IPS-20b (cell line): ENCODE measurements at regions not wholly inside any gene's neighbourhood (a gene's known extent, or its start where the extent isn't known, plus 50 kb on each side); places are given as distances from the start of the nearest gene placed in this dataset.
"Not testable (repeated sequence)": the region's sequence is repeated elsewhere in the genome, so short reads cannot be mapped to it uniquely, and the experiment has no call there.

Source experiments
- H3K27ac ChIP-seq: one replicate; pipeline ENCODE4 v1.5.1; 2013; ENCODE audit warnings: low read length
- H3K27me3 ChIP-seq: 2 replicates; pipeline ENCODE4 v1.6.1; 2013; ENCODE audit warnings: mild to moderate bottlenecking, low read length, inconsistent platforms; ENCODE audit not compliant: insufficient read depth
- H3K36me3 ChIP-seq: 2 replicates; pipeline ENCODE4 v1.6.1; 2013; ENCODE audit warnings: low read depth, mild to moderate bottlenecking, inconsistent platforms, low read length, moderate library complexity; ENCODE audit not compliant: insufficient read depth
- H3K4me1 ChIP-seq: 2 replicates; pipeline ENCODE4 v1.6.1; 2013; ENCODE audit warnings: mild to moderate bottlenecking, control low read depth, inconsistent platforms, low read length, moderate library complexity; ENCODE audit not compliant: insufficient read depth
- H3K4me3 ChIP-seq: 2 replicates; pipeline ENCODE4 v1.5.1; 2013; ENCODE audit warnings: mild to moderate bottlenecking, low read length, inconsistent platforms
- H3K9ac ChIP-seq: 2 replicates; pipeline ENCODE4 v1.6.1; 2013; ENCODE audit warnings: low read depth, mild to moderate bottlenecking, inconsistent platforms, low read length, moderate library complexity
- H3K9me3 ChIP-seq: 2 replicates; pipeline ENCODE4 v1.6.1; 2013; ENCODE audit warnings: mild to moderate bottlenecking, low read depth, low read length, inconsistent platforms; ENCODE audit not compliant: insufficient read depth

DNA sequence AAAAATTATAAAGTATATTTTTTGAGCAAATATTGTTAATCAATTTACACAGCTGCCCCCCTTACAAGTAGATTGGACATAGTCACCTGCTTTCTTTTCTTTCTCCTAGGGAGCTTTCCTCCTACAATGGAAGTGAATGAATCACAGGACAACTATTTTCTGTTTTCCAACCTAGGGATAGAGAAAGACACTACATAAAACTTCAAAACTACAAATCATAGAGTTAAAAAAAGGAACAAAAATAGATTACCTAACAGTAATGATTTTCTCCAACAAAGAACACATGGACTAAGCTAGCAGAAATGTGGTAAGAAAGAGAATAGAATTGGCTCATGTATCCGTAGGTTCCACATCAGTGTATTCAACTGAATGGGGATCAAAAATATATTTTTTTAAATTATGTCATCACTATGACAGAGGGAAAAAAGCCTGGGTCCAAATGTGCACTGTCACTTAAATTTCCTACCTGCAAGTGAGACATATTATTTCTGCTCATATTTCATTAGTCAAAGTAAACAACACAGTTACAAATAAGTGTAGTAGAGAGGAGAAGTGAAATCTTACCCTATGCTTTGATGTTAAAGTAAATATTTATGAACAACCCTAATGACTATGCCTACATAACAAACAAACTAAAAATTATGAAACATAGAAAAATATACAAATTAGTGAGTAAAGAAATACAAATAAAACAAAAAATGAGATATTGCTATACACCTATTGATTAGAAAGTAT is 756.7 kb downstream of the SOCS6 start:
- Histone ChIP-seq H3K9ac (no peak overlapping the region), H3K27ac (no peak overlapping the region), H3K36me3 (no peaks in the 10 kb centered on the region), H3K9me3 (no peaks in the 10 kb centered on the region), H3K27me3 (no peaks in the 10 kb centered on the region), H3K4me1 (no peaks in the 10 kb centered on the region), H3K4me3 (no peak overlapping the region)

DNA sequence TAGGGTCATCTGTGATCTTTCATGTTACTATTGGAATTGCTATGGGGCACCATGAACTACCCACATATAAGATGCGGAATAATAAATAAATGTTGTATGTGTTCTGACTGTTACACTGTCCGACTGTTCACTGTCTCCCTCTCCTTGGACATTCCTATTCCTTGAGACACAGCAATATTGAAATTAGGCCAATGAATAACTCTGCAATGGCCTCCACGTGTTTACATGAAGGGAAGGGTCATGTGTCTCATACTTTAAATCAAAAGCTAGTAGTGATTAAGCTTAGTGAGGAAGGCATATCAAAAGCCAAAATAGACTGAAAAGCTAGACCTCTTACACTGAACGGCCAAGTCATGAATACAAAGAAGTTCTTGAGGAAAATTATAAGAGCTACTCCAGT is 751.3 kb downstream of the SOCS6 start:
- Histone ChIP-seq H3K27ac (no peak overlapping the region), H3K9ac (no peak overlapping the region), H3K9me3 (no peaks in the 10 kb centered on the region), H3K27me3 (no peaks in the 10 kb centered on the region), H3K36me3 (no peaks in the 10 kb centered on the region), H3K4me3 (no peak overlapping the region), H3K4me1 (no peaks in the 10 kb centered on the region)

DNA sequence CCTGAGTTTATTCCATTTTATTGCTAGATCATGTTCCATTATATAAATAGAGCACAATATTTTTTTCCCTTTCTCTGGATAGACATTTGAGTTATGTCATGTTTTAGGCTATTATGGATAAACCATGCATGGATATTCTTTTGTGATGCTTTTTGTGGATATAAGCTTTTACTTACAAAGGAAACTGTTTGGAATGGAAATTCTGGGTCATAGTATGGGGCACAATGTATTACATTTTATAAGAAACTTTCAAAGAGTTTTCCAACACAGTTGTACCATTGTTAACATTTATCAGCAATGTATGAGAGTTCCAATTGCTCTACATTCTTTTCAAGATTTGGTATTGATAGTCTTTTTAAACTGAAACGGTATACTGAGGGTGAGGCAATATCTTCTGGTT is 749.4 kb downstream of the SOCS6 start:
- no peaks in the 10 kb centered on the region for H3K4me1 ChIP-seq
- H3K27ac ChIP-seq, result no peak overlapping the region
- H3K27me3 ChIP-seq, result no peaks in the 10 kb centered on the region
- no peaks in the 10 kb centered on the region for H3K36me3 ChIP-seq
- H3K4me3 ChIP-seq, result no peak overlapping the region
- no peak overlapping the region for H3K9ac ChIP-seq
- H3K9me3 ChIP-seq, result no peaks in the 10 kb centered on the region

DNA sequence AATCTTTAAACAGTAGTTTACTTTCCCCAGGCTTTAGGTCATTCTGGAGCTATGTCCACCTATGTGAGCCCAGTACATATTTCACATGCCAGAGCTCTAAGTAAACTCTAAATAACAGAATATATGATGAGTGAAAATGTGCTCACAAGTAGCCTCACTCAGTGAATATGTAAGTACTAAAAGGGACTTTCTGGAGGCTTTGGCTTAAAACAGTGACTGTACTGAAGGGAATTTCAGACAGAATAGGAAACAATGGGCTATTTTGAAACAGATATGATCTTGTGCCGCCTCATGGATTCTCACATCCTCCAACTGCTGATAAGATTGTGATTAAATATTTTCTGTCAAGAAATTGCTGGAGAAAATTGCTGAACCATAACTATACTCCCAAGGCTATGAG is 747.9 kb downstream of the SOCS6 start:
- Histone ChIP-seq H3K36me3 (no peaks in the 10 kb centered on the region), H3K9me3 (no peaks in the 10 kb centered on the region), H3K27ac (no peak overlapping the region), H3K4me1 (no peaks in the 10 kb centered on the region), H3K4me3 (no peak overlapping the region), H3K9ac (no peak overlapping the region), H3K27me3 (no peaks in the 10 kb centered on the region)

GRCh38 chr18:71031296-71032191 is 742.7 kb downstream of the SOCS6 start:
- H3K27me3 ChIP-seq, H3K36me3 ChIP-seq, H3K9me3 ChIP-seq, H3K9ac ChIP-seq, H3K4me3 ChIP-seq, H3K27ac ChIP-seq, H3K4me1 ChIP-seq: not testable (repeated sequence)

DNA sequence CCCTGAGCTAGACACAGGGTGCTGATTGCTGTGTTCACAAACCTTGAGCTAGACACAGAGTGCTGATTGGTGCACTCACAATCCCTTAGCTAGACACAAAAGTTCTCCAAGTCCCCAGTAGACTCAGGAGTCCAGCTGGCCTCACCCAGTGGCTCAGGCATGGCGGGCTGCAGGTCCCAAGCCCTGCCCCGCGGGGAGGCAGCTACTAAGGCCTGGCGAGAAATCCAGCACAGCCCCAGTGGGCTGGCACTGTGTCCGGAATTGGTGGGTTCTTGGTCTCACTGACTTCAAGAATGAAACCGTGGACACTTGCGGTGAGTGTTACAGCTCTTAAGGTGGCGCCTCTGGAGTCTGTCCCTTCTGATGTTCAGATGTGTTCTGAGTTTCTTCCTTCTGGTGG is 741.2 kb downstream of the SOCS6 start:
- H3K4me3 ChIP-seq, H3K27ac ChIP-seq, H3K27me3 ChIP-seq, H3K4me1 ChIP-seq, H3K9me3 ChIP-seq, H3K9ac ChIP-seq, H3K36me3 ChIP-seq: not testable (repeated sequence)

DNA sequence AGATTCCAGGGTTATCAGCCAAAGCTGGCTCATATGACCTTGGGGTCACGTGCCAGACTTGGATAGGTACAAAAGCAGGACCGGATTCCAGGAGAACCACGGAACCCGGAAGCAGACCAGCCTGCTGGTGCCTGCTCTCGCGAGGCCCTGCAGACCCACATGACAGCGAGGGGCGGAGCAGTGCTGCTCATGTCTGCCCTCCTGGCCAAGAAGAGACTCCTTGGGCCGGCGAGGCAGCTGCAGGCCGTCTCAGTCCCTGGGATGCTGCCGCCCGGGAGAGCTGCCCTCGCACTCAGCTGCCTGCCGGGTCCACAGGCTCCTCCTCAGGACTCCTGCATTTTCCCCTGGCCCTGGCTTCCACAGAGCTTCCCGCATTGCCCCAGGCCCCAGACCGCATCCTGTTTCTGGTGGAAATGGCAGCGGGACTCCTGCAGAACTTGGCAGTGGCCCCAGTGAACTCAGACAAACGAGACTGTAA is 739.5 kb downstream of the SOCS6 start:
- H3K4me3 ChIP-seq, result no peak overlapping the region
- H3K27me3 ChIP-seq, result no peaks in the 10 kb centered on the region
- no peaks in the 10 kb centered on the region for H3K36me3 ChIP-seq
- no peaks in the 10 kb centered on the region for H3K4me1 ChIP-seq
- no peak overlapping the region for H3K27ac ChIP-seq
- H3K9ac ChIP-seq, result no peak overlapping the region
- no peaks in the 10 kb centered on the region for H3K9me3 ChIP-seq

- Histone ChIP-seq H3K4me1 (no peaks in the 10 kb centered on the region), H3K9me3 (no peaks in the 10 kb centered on the region), H3K27ac (no peak overlapping the region), H3K36me3 (no peaks in the 10 kb centered on the region), H3K27me3 (no peaks in the 10 kb centered on the region), H3K4me3 (no peak overlapping the region), H3K9ac (no peak overlapping the region)
These were observed 738.7 kb downstream of the SOCS6 start for GRCh38 chr18:71027531-71027930.

DNA sequence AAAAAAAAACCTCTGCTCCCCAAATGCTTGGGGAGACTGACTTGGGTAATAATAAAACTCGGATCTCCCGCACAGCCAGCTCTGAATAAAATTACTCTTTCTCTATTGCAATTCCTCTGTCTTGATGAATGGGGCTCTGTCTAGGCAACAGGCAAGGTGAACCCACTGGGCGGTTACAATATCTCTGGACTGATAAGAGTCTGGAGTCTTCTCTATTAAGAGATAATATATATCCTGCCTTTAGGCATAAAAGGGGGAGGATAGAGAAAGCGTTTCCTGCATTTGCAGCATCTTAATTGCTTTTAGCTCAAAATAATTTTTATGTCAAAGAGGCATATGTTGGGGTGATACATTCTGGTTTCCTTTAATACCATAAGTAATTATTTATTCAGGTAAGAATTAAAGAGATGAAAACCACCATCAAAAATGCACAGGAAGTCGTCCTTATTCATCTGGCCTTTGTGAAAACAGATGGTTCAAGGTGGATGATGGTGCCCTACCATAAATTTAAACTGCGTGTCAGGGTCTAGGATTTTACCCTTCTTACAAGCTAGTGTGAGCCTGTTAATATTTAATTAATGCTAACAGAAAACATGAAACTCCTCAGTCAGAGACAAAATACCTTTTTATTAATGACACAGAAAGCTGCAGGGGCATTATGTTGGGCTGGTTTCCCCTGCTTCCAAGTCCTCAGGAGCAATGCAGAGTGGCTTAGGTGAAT is 736.8 kb downstream of the SOCS6 start:
- no peaks in the 10 kb centered on the region for H3K9me3 ChIP-seq
- no peak overlapping the region for H3K9ac ChIP-seq
- no peak overlapping the region for H3K27ac ChIP-seq
- no peak overlapping the region for H3K4me3 ChIP-seq
- no peaks in the 10 kb centered on the region for H3K36me3 ChIP-seq
- no peaks in the 10 kb centered on the region for H3K27me3 ChIP-seq
- H3K4me1 ChIP-seq, result no peaks in the 10 kb centered on the region

- Histone ChIP-seq H3K27me3 (no peaks in the 10 kb centered on the region), H3K4me1 (no peaks in the 10 kb centered on the region), H3K4me3 (no peak overlapping the region), H3K9ac (no peak overlapping the region), H3K36me3 (no peaks in the 10 kb centered on the region), H3K27ac (no peak overlapping the region), H3K9me3 (no peaks in the 10 kb centered on the region)
These were observed 733.5 kb downstream of the SOCS6 start for GRCh38 chr18:71022389-71022788.

- H3K4me1 ChIP-seq, result no peaks in the 10 kb centered on the region
- H3K9ac ChIP-seq, result no peak overlapping the region
- H3K36me3 ChIP-seq, result no peaks in the 10 kb centered on the region
- no peak overlapping the region for H3K27ac ChIP-seq
- H3K27me3 ChIP-seq, result no peaks in the 10 kb centered on the region
- H3K4me3 ChIP-seq, result no peak overlapping the region
- no peaks in the 10 kb centered on the region for H3K9me3 ChIP-seq
These were observed 732.2 kb downstream of the SOCS6 start for GRCh38 chr18:71021030-71021362.
